ENCODE measurements at regions not wholly inside any gene's neighbourhood (a gene's known extent, or its start where the extent isn't known, plus 50 kb on each side); places are given as distances from the start of the nearest gene placed in this dataset.

- peaks cover 16% of the 10 kb centered on the region for H3K36me3 Mint-ChIP-seq (ENCODE audit: insufficient read depth)
- no peaks in the 10 kb centered on the region for H3K27me3 Mint-ChIP-seq
- DNase-seq (ENCODE audit: low spot score, unreplicated experiment) = no peak
- no peak for TF ChIP-seq CTCF (IDR thresholded peaks at IDR 0.05; ENCODE audit: unreplicated experiment)
- peaks cover 2% of the 10 kb centered on the region for H3K9me3 Mint-ChIP-seq (ENCODE audit: low read depth)
- H3K27ac Mint-ChIP-seq = no peak overlapping the region
- no peaks in the 10 kb centered on the region for H3K4me1 Mint-ChIP-seq (ENCODE audit: low read depth)
- H3K4me3 Mint-ChIP-seq (ENCODE audit: low read depth) = no peak overlapping the region
These were observed 91.3 kb upstream of the GPR45 start for GRCh38 chr2:105150231-105150630.

- Mint-ChIP-seq H3K4me3 (ENCODE audit: low read depth) (no peak overlapping the region), H3K4me1 (ENCODE audit: low read depth) (no peaks in the 10 kb centered on the region), H3K27me3 (no peaks in the 10 kb centered on the region), H3K27ac (no peak overlapping the region), H3K9me3 (ENCODE audit: low read depth) (peaks cover 35% of the 10 kb centered on the region), H3K36me3 (ENCODE audit: insufficient read depth) (peaks cover 27% of the 10 kb centered on the region)
- DNase-seq (ENCODE audit: low spot score, unreplicated experiment) = no peak
- TF ChIP-seq CTCF (IDR thresholded peaks at IDR 0.05; ENCODE audit: unreplicated experiment) = no peak
These were observed 87.3 kb upstream of the GPR45 start for GRCh38 chr2:105154119-105154818.

GRCh38 chr2:105156166-105156565 lies 85.4 kb upstream of the GPR45 start:
- Mint-ChIP-seq H3K9me3 (ENCODE audit: low read depth) (peaks cover 42% of the 10 kb centered on the region), H3K27ac (no peak overlapping the region), H3K36me3 (ENCODE audit: insufficient read depth) (peaks cover 25% of the 10 kb centered on the region), H3K4me1 (ENCODE audit: low read depth) (no peaks in the 10 kb centered on the region), H3K27me3 (no peaks in the 10 kb centered on the region), H3K4me3 (ENCODE audit: low read depth) (no peak overlapping the region)
- DNase-seq (ENCODE audit: low spot score, unreplicated experiment) = no peak
- no peak for TF ChIP-seq CTCF (IDR thresholded peaks at IDR 0.05; ENCODE audit: unreplicated experiment)

- no peak overlapping the region for H3K27ac Mint-ChIP-seq
- H3K36me3 Mint-ChIP-seq (ENCODE audit: insufficient read depth) = peaks cover 22% of the 10 kb centered on the region
- no peak for DNase-seq (ENCODE audit: low spot score, unreplicated experiment)
- TF ChIP-seq CTCF (IDR thresholded peaks at IDR 0.05; ENCODE audit: unreplicated experiment) = no peak
- peaks cover 46% of the 10 kb centered on the region for H3K9me3 Mint-ChIP-seq (ENCODE audit: low read depth)
- H3K4me3 Mint-ChIP-seq (ENCODE audit: low read depth) = no peak overlapping the region
- no peaks in the 10 kb centered on the region for H3K27me3 Mint-ChIP-seq
- no peaks in the 10 kb centered on the region for H3K4me1 Mint-ChIP-seq (ENCODE audit: low read depth)
These were observed 83.5 kb upstream of the GPR45 start for GRCh38 chr2:105158002-105158401.

- Mint-ChIP-seq H3K4me1 (ENCODE audit: low read depth) (peaks cover 7% of the 10 kb centered on the region), H3K27me3 (peaks cover 8% of the 10 kb centered on the region), H3K36me3 (ENCODE audit: insufficient read depth) (no peaks in the 10 kb centered on the region), H3K4me3 (ENCODE audit: low read depth) (no peak overlapping the region), H3K9me3 (ENCODE audit: low read depth) (peaks cover under 1% of the 10 kb centered on the region), H3K27ac (no peak overlapping the region)
- TF ChIP-seq CTCF (IDR thresholded peaks at IDR 0.05; ENCODE audit: unreplicated experiment) = no peak
- no peak for DNase-seq (ENCODE audit: low spot score, unreplicated experiment)
These were observed 74.9 kb upstream of the GPR45 start for GRCh38 chr2:105166688-105167087.

All from progenitor cell of endocrine pancreas (in vitro differentiated cells).